IMR-90 (cell line): ENCODE measurements at regions not wholly inside any gene's neighbourhood (a gene's known extent, or its start where the extent isn't known, plus 50 kb on each side); places are given as distances from the start of the nearest gene placed in this dataset.

Experiments used
- ATAC-seq: fragments of 200-7000 bp; cut with Tn5 transposase; 2 replicates; pipeline ENCODE4 v1.9.1; 2020; ENCODE audit warnings: low read depth, mild to moderate bottlenecking, moderate library complexity
- BruUV-seq: library from RNA; stranded (reverse); fragments of 400-500 nt; replicated peaks from 2 replicates; lab custom pipeline; 2021; lab: Mats Ljungman, UMichigan
- CTCF ChIA-PET: fragments of 300-600 bp; formaldehyde crosslinking; extraction: SDS; loops from one replicate; lab custom pipeline; 2021; ENCODE audit warnings: antibody characterized with exemption; lab: Yijun Ruan, JAX
- POLR2A ChIA-PET: fragments of 300-600 bp; sonication (Branson Sonifier 250); formaldehyde crosslinking; loops from one replicate; lab custom pipeline; 2022; ENCODE audit warnings: antibody characterized with exemption; ENCODE audit not compliant: unreplicated experiment; lab: Charles Lee
- DNase-seq: peaks from one replicate; pipeline ENCODE4 v3.0.0; 2013
- H2AFZ ChIP-seq: replicated peaks from 2 replicates; pipeline ENCODE3; 2013; ENCODE audit warnings: low read length, mild to moderate bottlenecking; ENCODE audit not compliant: poor library complexity
- H2AK5ac ChIP-seq: 2 replicates; pipeline ENCODE4 v1.6.1; 2013; ENCODE audit warnings: low read depth, low read length, inconsistent platforms
- H2AK9ac ChIP-seq: replicated peaks from 2 replicates; pipeline ENCODE3; 2013; ENCODE audit warnings: mild to moderate bottlenecking, low read depth, low read length, moderate library complexity; ENCODE audit not compliant: poor library complexity
- H2BK120ac ChIP-seq: 2 replicates; pipeline ENCODE4 v1.6.1; 2013; ENCODE audit warnings: low read depth, low read length, inconsistent platforms
- H2BK15ac ChIP-seq: 3 replicates; pipeline ENCODE4 v1.6.1; 2013; ENCODE audit warnings: low read depth, low read length, inconsistent platforms
- H2BK20ac ChIP-seq: 2 replicates; pipeline ENCODE4 v1.6.1; 2013; ENCODE audit warnings: low read depth, mild to moderate bottlenecking, inconsistent platforms, low read length, moderate library complexity
- H2BK5ac ChIP-seq: 2 replicates; pipeline ENCODE4 v1.6.1; 2013; ENCODE audit warnings: mild to moderate bottlenecking, low read depth, low read length, inconsistent platforms; ENCODE audit not compliant: poor library complexity, severe bottlenecking
- H3K14ac ChIP-seq: replicated peaks from 2 replicates; pipeline ENCODE4 v1.6.1; 2013; ENCODE audit warnings: low read depth, low read length, inconsistent platforms
- H3K18ac ChIP-seq: 2 replicates; pipeline ENCODE4 v1.6.1; 2013; ENCODE audit warnings: low read depth, low read length, control low read depth
- H3K23ac ChIP-seq: 2 replicates; pipeline ENCODE4 v1.6.1; 2013; ENCODE audit warnings: low read depth, low read length, inconsistent platforms
- H3K27ac ChIP-seq: 2 replicates; pipeline ENCODE4 v1.5.1; 2013; ENCODE audit warnings: mild to moderate bottlenecking, control low read depth, low read length; ENCODE audit not compliant: insufficient read depth
- H3K27me3 ChIP-seq: 2 replicates; pipeline ENCODE4 v1.6.1; 2013; ENCODE audit warnings: low read length; ENCODE audit not compliant: control insufficient read depth, insufficient read depth
- H3K36me3 ChIP-seq: 2 replicates; pipeline ENCODE4 v1.6.1; 2013; ENCODE audit warnings: low read length, mixed read lengths; ENCODE audit not compliant: control insufficient read depth, insufficient read depth
- H3K4ac ChIP-seq: 2 replicates; pipeline ENCODE4 v1.6.1; 2013; ENCODE audit warnings: low read depth, low read length, inconsistent platforms
- H3K4me1 ChIP-seq: 2 replicates; pipeline ENCODE4 v1.6.1; 2013; ENCODE audit warnings: low read length, mixed read lengths; ENCODE audit not compliant: control insufficient read depth, insufficient read depth
- H3K4me2 ChIP-seq: 2 replicates; pipeline ENCODE4 v1.6.1; 2013; ENCODE audit warnings: low read depth, mild to moderate bottlenecking, control low read depth, low read length, moderate library complexity
- H3K4me3 ChIP-seq: 2 replicates; pipeline ENCODE4 v1.5.1; 2013; ENCODE audit warnings: low read depth, mild to moderate bottlenecking, control low read depth, low read length, moderate library complexity; ENCODE audit not compliant: insufficient read depth
- H3K56ac ChIP-seq: 2 replicates; pipeline ENCODE4 v1.6.1; 2013; ENCODE audit warnings: low read length, inconsistent platforms; ENCODE audit not compliant: insufficient read depth; ENCODE audit errors: extremely low read depth
- H3K79me1 ChIP-seq, 2 experiments: 2 replicates each; pipeline ENCODE4 v1.6.1; 2013; ENCODE audit warnings: low read length in 2 of 2, inconsistent platforms in 1 of 2, low read depth in 1 of 2
- H3K9ac ChIP-seq: 2 replicates; pipeline ENCODE4 v1.6.1; 2013; ENCODE audit warnings: low read depth, low read length, control low read depth
- H3K9me1 ChIP-seq: 2 replicates; pipeline ENCODE4 v1.6.1; 2013; ENCODE audit warnings: low read length, inconsistent platforms; ENCODE audit not compliant: insufficient read depth
- H3K9me3 ChIP-seq: 2 replicates; pipeline ENCODE4 v1.6.1; 2013; ENCODE audit warnings: low read length; ENCODE audit not compliant: control insufficient read depth, insufficient read depth
- H4K20me1 ChIP-seq: 2 replicates; pipeline ENCODE4 v1.6.1; 2013; ENCODE audit warnings: low read length, inconsistent platforms; ENCODE audit not compliant: insufficient read depth
- H4K5ac ChIP-seq: 2 replicates; pipeline ENCODE4 v1.6.1; 2013; ENCODE audit warnings: mild to moderate bottlenecking, low read depth, low read length, control low read depth
- H4K8ac ChIP-seq, 2 experiments: 2 replicates each; pipeline ENCODE4 v1.6.1; 2013; ENCODE audit warnings: low read depth in 2 of 2, low read length in 2 of 2, control low read depth in 1 of 2, inconsistent platforms in 1 of 2
- H4K91ac ChIP-seq: 2 replicates; pipeline ENCODE4 v1.6.1; 2013; ENCODE audit warnings: low read depth, low read length, inconsistent platforms; ENCODE audit not compliant: insufficient read depth
- CEBPB ChIP-seq: IDR thresholded peaks from 2 replicates; pipeline ENCODE4 v1.6.1; 2012; ENCODE audit warnings: low read depth, low read length, improper control_type of control experiment
- CHD1 ChIP-seq: IDR thresholded peaks from 2 replicates; pipeline ENCODE4 v1.6.1; 2012; ENCODE audit warnings: low read depth, low read length, improper control_type of control experiment
- FOS ChIP-seq: fragments of 150-350 bp; IDR thresholded peaks from 2 replicates; pipeline ENCODE4 v1.6.1; 2016; ENCODE audit warnings: low read depth, low read length
- RCOR1 ChIP-seq: IDR thresholded peaks from 2 replicates; pipeline ENCODE4 v1.6.1; 2012; ENCODE audit warnings: mild to moderate bottlenecking, low read length, improper control_type of control experiment; ENCODE audit not compliant: insufficient replicate concordance
- SMC3 ChIP-seq: fragments of 150-350 bp; IDR thresholded peaks from 2 replicates; pipeline ENCODE4 v1.6.1; 2016; ENCODE audit warnings: low read depth, mild to moderate bottlenecking, antibody characterized with exemption, low read length, moderate library complexity
- WGBS, 2 experiments: methylation state at CpG; one replicate each; pipeline versions ENCODE4 v1.1.5 to v1.1.7; 2013; ENCODE audit warnings: missing lambda C conversion rate in 2 of 2; ENCODE audit not compliant: insufficient read length in 1 of 2; ENCODE audit errors: extremely low coverage in 2 of 2; 5-methylcytosine and 5-hydroxymethylcytosine counted together
- dilution Hi-C: fragments of 300-500 bp; cut with HindIII; formaldehyde crosslinking; loops from one replicate; pipeline ENCODE4 v1.14.3; 2018; ENCODE audit warnings: low sequenced_read_pairs; ENCODE audit not compliant: unreplicated experiment
- in situ Hi-C: fragments of 300-500 bp; cut with MboI; formaldehyde crosslinking; loops from 3 replicates; pipeline ENCODE4 v1.14.3; 2019; ENCODE audit warnings: low sequenced_read_pairs, inconsistent platforms, mixed read lengths
- intact Hi-C: fragments of 100-400 bp; cut with micrococcal nuclease; formaldehyde crosslinking; loops from 2 replicates; pipeline ENCODE4 v1.10.0; 2022
- TF ChIP-seq, protein P1 (sequence below): fragments of 150-350 bp; IDR thresholded peaks from 2 replicates; pipeline ENCODE4 v1.6.1; 2017; ENCODE audit warnings: mild to moderate bottlenecking, antibody characterized with exemption, low read length, low read depth
- TF ChIP-seq, protein P2 (sequence below): conservative IDR thresholded peaks from 2 replicates; pipeline ENCODE4 v1.5.1; 2012; ENCODE audit warnings: mild to moderate bottlenecking, low read depth, low read length, improper control_type of control experiment

DNA sequence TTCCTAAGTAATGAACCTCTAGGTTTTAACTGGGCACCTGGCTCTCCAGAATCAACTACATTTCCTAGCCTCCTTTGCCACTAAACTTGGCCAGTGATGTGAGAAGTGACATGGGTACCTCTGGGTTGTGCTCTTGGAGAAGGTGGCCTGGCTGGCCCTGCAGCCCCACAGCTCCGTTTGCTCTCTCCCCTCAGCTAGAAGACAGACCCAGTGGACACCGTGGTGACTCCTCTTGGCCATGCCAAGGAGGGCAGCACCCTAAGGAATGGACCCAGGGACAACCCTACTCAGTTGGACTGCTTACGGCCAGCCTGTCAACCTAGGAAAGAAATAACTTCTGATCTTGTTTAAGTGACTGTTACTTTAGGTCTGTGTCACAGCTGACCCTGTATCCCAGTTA, 151.4 kb downstream of the TMEM132E start:
- H2BK15ac ChIP-seq, result no peak overlapping the region
- no peak overlapping the region for H3K23ac ChIP-seq
- no peaks in the 10 kb centered on the region for H4K20me1 ChIP-seq
- H4K91ac ChIP-seq, result no peak overlapping the region
- H4K8ac ChIP-seq, result no peak overlapping the region
- no peak overlapping the region for H2BK20ac ChIP-seq
- H2BK5ac ChIP-seq, result no peak overlapping the region
- ChIA-PET CTCF (interaction anchor here (0.6 kb wide), 1 partner anchor 146 kb away, joined by 3 read pairs; no protein-coding TSS in a partner anchor), POLR2A (no interaction called here)
- no peak for ATAC-seq
- H3K9ac ChIP-seq, result no peak overlapping the region
- H3K27ac ChIP-seq, result no peak overlapping the region
- H2AFZ ChIP-seq, result no peak overlapping the region
- no peak overlapping the region for H3K4me3 ChIP-seq
- no peaks in the 10 kb centered on the region for H3K36me3 ChIP-seq
- no peaks in the 10 kb centered on the region for H3K79me1 ChIP-seq
- H3K27me3 ChIP-seq, result no peaks in the 10 kb centered on the region
- H3K4ac ChIP-seq, result no peak overlapping the region
- no peak overlapping the region for H2BK120ac ChIP-seq
- H3K14ac ChIP-seq, result no peak overlapping the region
- no peak overlapping the region for H3K4me2 ChIP-seq
- no peak overlapping the region for H4K5ac ChIP-seq
- H3K9me1 ChIP-seq, result no peaks in the 10 kb centered on the region
- no peak for TF ChIP-seq CEBPB
- TF ChIP-seq, protein P1, sequence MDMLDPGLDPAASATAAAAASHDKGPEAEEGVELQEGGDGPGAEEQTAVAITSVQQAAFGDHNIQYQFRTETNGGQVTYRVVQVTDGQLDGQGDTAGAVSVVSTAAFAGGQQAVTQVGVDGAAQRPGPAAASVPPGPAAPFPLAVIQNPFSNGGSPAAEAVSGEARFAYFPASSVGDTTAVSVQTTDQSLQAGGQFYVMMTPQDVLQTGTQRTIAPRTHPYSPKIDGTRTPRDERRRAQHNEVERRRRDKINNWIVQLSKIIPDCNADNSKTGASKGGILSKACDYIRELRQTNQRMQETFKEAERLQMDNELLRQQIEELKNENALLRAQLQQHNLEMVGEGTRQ, result no peak
- TF ChIP-seq SMC3, result no peak
- no peak for TF ChIP-seq FOS
- no peak for TF ChIP-seq CHD1
- TF ChIP-seq RCOR1, result no peak
- TF ChIP-seq, protein P2, sequence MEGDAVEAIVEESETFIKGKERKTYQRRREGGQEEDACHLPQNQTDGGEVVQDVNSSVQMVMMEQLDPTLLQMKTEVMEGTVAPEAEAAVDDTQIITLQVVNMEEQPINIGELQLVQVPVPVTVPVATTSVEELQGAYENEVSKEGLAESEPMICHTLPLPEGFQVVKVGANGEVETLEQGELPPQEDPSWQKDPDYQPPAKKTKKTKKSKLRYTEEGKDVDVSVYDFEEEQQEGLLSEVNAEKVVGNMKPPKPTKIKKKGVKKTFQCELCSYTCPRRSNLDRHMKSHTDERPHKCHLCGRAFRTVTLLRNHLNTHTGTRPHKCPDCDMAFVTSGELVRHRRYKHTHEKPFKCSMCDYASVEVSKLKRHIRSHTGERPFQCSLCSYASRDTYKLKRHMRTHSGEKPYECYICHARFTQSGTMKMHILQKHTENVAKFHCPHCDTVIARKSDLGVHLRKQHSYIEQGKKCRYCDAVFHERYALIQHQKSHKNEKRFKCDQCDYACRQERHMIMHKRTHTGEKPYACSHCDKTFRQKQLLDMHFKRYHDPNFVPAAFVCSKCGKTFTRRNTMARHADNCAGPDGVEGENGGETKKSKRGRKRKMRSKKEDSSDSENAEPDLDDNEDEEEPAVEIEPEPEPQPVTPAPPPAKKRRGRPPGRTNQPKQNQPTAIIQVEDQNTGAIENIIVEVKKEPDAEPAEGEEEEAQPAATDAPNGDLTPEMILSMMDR, result no peak
- H2AK9ac ChIP-seq, result no peak overlapping the region
- WGBS, 2 experiments, result no CpG with 5 or more reads among the region's 3 CpGs
- no peak for DNase-seq
- H2AK5ac ChIP-seq, result no peak overlapping the region
- no peak overlapping the region for H3K56ac ChIP-seq
- intact Hi-C loops, result no loop called here
- H3K4me1 ChIP-seq, result no peaks in the 10 kb centered on the region
- in situ Hi-C loops, result no loop called here
- dilution Hi-C loops, result no loop called here
- H3K9me3 ChIP-seq, result no peaks in the 10 kb centered on the region
- no peak overlapping the region for H3K18ac ChIP-seq
- no TSS peak for BruUV-seq
